SH-SY5Y (cell line): ENCODE measurements at regions not wholly inside any gene's neighbourhood (a gene's known extent, or its start where the extent isn't known, plus 50 kb on each side); places are given as distances from the start of the nearest gene placed in this dataset.

Source experiments
- GATA2 ChIP-seq: IDR thresholded peaks from 2 replicates; pipeline ENCODE4 v1.6.1; 2011; ENCODE audit warnings: mild to moderate bottlenecking, low read depth, low read length
- GATA3 ChIP-seq: IDR thresholded peaks from 2 replicates; pipeline ENCODE4 v1.6.1; 2011; ENCODE audit warnings: low read depth, mild to moderate bottlenecking, low read length, moderate library complexity

DNA sequence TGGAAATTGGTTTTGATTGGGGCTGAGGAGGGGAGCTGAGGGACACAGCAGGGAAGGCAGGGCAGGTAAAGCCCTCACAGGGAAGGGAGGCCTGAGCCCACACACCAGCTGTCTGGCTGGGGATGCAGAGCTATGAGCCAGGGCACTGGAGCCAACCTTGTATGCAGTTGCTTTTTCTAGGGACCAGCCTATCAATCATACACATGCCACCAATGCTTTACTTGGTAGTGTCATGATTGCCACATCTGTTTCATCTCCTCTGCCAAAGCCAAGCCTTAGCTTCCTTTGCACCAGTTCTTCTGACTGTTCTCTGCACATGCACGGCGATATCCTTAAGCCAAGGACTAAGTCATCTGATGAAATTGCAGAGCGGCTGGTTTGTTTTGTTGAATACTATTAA, 207.1 kb upstream of the PLET1 start:
- TF ChIP-seq GATA3 (no peak), GATA2 (no peak)
